ENCODE measurements at regions not wholly inside any gene's neighbourhood (a gene's known extent, or its start where the extent isn't known, plus 50 kb on each side); places are given as distances from the start of the nearest gene placed in this dataset.

- no peaks in the 10 kb centered on the region for H3K36me3 Mint-ChIP-seq (ENCODE audit: low read depth)
- no peaks in the 10 kb centered on the region for H3K27me3 Mint-ChIP-seq (ENCODE audit: low read depth)
- CTCF ChIA-PET = interaction anchor here (0.5 to 1.2 kb wide), 2 partner anchors 173 to 262 kb away, joined by 3 read pairs; no protein-coding TSS in a partner anchor
- no peak overlapping the region for H3K27ac Mint-ChIP-seq
- H3K4me3 Mint-ChIP-seq = no peak overlapping the region
- DNase-seq = peak; percentile 64
- peaks cover 3% of the 10 kb centered on the region for H3K4me1 Mint-ChIP-seq (ENCODE audit: low read depth)
- no peaks in the 10 kb centered on the region for H3K9me3 Mint-ChIP-seq
- intact Hi-C loops (cut with micrococcal nuclease) = no loop called here
Observed at GRCh38 chr3:99505646-99506269, 132.6 kb upstream of the COL8A1 start.

DNA sequence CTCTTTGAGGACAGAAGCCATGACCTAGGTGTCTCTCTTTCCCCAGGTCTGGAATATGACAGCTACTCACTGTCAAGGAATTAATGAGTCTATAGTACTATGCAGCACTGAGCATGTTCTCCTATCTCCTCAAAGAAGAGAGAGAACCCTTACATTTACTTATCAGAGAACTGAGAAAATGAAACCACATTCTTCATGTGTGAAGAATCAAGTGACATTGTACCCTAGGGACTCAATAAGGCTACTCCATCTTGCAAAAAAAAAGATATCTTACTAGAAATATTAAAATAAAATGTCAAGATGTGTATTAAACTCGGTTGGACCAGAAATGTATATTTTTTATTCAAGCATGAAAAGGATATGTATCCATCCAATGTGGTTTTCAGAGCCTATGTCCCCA is 133.2 kb upstream of the COL8A1 start:
- CTCF ChIA-PET = no interaction called here
- H3K4me3 Mint-ChIP-seq = no peak overlapping the region
- no peaks in the 10 kb centered on the region for H3K36me3 Mint-ChIP-seq (ENCODE audit: low read depth)
- peaks cover 3% of the 10 kb centered on the region for H3K4me1 Mint-ChIP-seq (ENCODE audit: low read depth)
- H3K27ac Mint-ChIP-seq = no peak overlapping the region
- H3K9me3 Mint-ChIP-seq = no peaks in the 10 kb centered on the region
- DNase-seq = no peak
- intact Hi-C loops (cut with micrococcal nuclease) = no loop called here
- H3K27me3 Mint-ChIP-seq (ENCODE audit: low read depth) = no peaks in the 10 kb centered on the region

DNA sequence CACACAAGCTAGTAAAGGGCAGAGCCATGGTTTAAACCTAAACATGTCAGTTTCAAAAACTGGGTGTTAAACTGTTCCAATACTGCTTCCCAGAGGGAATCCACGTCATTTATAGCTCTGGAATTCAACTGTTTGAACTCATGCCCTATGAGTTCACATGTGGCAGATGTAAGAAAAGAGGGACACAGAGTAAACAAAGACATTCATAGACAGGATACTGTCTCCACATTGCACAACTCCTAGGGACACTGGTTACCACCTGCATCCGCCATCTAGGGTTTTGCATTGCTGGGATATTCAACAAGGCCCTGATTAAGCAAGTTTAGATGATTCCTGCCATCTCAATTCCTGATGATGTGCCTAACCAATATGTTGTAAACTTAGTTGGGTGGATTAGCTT is 134.1 kb upstream of the COL8A1 start:
- CTCF ChIA-PET = no interaction called here

GRCh38 chr3:99503350-99503749 is 135.0 kb upstream of the COL8A1 start:
- Mint-ChIP-seq H3K27ac (no peak overlapping the region), H3K9me3 (no peaks in the 10 kb centered on the region), H3K36me3 (ENCODE audit: low read depth) (no peaks in the 10 kb centered on the region), H3K4me3 (no peak overlapping the region), H3K4me1 (ENCODE audit: low read depth) (peaks cover 3% of the 10 kb centered on the region), H3K27me3 (ENCODE audit: low read depth) (no peaks in the 10 kb centered on the region)
- CTCF ChIA-PET = interaction anchor here (0.7 kb wide), 1 partner anchor 62 kb away, joined by 6 read pairs; no protein-coding TSS in a partner anchor
- intact Hi-C loops (cut with micrococcal nuclease) = no loop called here
- DNase-seq = no peak

More for the DNA sequence above, 134.1 kb upstream of the COL8A1 start:
- no peaks in the 10 kb centered on the region for H3K9me3 Mint-ChIP-seq
- intact Hi-C loops (cut with micrococcal nuclease) = no loop called here
- H3K4me3 Mint-ChIP-seq = no peak overlapping the region
- no peak for DNase-seq
- no peaks in the 10 kb centered on the region for H3K27me3 Mint-ChIP-seq (ENCODE audit: low read depth)
- H3K4me1 Mint-ChIP-seq (ENCODE audit: low read depth) = peaks cover 3% of the 10 kb centered on the region
- no peaks in the 10 kb centered on the region for H3K36me3 Mint-ChIP-seq (ENCODE audit: low read depth)
- H3K27ac Mint-ChIP-seq = no peak overlapping the region

DNA sequence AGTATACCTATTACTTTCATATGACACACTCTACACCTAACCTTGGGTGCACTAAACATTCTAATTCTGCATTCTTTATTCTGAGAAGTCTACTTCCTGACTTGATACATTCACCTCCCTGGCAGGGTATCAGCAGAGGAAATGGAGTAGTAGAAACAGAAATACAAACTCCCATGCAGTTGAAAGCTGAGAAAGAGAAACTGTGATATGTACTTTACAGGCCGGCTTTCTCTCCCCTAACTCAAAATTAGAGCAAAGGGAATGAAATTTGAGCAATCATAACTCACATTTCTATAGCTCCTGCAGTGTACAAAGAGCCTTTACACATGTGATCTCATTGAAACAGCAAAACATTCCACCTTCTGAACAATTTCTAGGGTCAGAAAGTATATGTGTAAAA is 135.5 kb upstream of the COL8A1 start:
- intact Hi-C loops (cut with micrococcal nuclease) = no loop called here
- H3K27ac Mint-ChIP-seq = no peak overlapping the region
- no peak overlapping the region for H3K4me3 Mint-ChIP-seq
- H3K4me1 Mint-ChIP-seq (ENCODE audit: low read depth) = peaks cover 3% of the 10 kb centered on the region
- H3K27me3 Mint-ChIP-seq (ENCODE audit: low read depth) = no peaks in the 10 kb centered on the region
- no peaks in the 10 kb centered on the region for H3K36me3 Mint-ChIP-seq (ENCODE audit: low read depth)
- no peaks in the 10 kb centered on the region for H3K9me3 Mint-ChIP-seq
- DNase-seq = no peak
- CTCF ChIA-PET = no interaction called here

DNA sequence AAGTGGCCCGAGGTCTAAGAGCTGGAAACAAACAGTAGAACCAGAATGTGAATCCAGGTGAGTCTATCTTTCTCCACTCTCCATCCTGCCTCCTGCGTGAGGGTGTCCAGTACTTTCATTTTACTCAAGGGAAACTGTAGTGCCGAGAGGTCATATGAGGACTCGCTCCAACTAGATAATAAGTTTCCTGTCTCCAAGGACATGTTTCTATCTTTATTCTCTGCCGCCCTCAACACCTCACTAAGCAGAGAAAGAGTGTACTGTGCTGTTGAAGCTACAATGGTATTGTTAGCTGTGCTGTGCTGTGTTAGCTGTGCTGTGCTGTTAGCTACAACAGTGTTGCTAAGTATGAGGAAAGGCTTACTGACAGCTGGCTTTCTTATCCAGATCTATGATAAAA is 137.9 kb upstream of the COL8A1 start:
- Mint-ChIP-seq H3K27ac (no peak overlapping the region), H3K36me3 (ENCODE audit: low read depth) (no peaks in the 10 kb centered on the region), H3K4me3 (no peak overlapping the region), H3K9me3 (no peaks in the 10 kb centered on the region), H3K4me1 (ENCODE audit: low read depth) (no peaks in the 10 kb centered on the region), H3K27me3 (ENCODE audit: low read depth) (no peaks in the 10 kb centered on the region)
- DNase-seq = no peak
- CTCF ChIA-PET = interaction anchor here (1.0 kb wide), 1 partner anchor 253 kb away, joined by 4 read pairs; no protein-coding TSS in a partner anchor
- intact Hi-C loops (cut with micrococcal nuclease) = no loop called here

GRCh38 chr3:99499235-99500158 is 138.9 kb upstream of the COL8A1 start:
- Mint-ChIP-seq H3K27me3 (ENCODE audit: low read depth) (no peaks in the 10 kb centered on the region), H3K4me3 (no peak overlapping the region), H3K9me3 (no peaks in the 10 kb centered on the region), H3K4me1 (ENCODE audit: low read depth) (no peaks in the 10 kb centered on the region), H3K27ac (no peak overlapping the region), H3K36me3 (ENCODE audit: low read depth) (no peaks in the 10 kb centered on the region)
- DNase-seq = peak; percentile 16
- CTCF ChIA-PET = interaction anchor here (0.8 kb wide), 1 partner anchor 188 kb away, joined by 3 read pairs; no protein-coding TSS in a partner anchor
- intact Hi-C loops (cut with micrococcal nuclease) = loop anchor here (1.0 kb wide), 3 partner anchors 33 to 254 kb away; no protein-coding TSS in a partner anchor

GRCh38 chr3:99498550-99499234 is 139.7 kb upstream of the COL8A1 start:
- H3K27me3 Mint-ChIP-seq (ENCODE audit: low read depth) = no peaks in the 10 kb centered on the region
- intact Hi-C loops (cut with micrococcal nuclease) = loop anchor here (1.0 kb wide), 3 partner anchors 34 to 255 kb away; no protein-coding TSS in a partner anchor
- CTCF ChIA-PET = no interaction called here

DNA sequence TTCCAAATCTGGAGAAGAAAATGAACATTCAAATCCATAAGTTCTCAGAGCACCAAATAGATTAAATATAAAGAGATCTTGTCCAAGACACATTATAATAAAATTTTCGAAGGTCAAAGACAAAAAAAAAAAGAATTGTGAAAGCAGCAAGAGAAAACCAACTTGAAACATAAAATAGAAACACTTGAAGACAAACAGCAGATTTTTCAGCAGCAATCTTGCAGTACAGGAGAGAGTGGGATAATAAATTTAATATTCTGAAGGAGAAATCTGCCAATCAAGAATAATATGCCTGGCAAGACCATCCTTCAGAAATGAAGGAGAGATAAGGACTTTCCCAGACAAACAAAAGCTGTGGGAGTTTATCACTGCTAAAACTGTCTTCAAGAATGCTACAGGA is 150.5 kb upstream of the COL8A1 start:
- intact Hi-C loops (cut with micrococcal nuclease) = no loop called here
- DNase-seq = no peak
- H3K4me1 Mint-ChIP-seq (ENCODE audit: low read depth) = no peaks in the 10 kb centered on the region
- no peak overlapping the region for H3K4me3 Mint-ChIP-seq
- H3K9me3 Mint-ChIP-seq = peaks cover 19% of the 10 kb centered on the region
- CTCF ChIA-PET = interaction anchor here (1.1 kb wide), 1 partner anchor 18 kb away, joined by 3 read pairs; no protein-coding TSS in a partner anchor
- H3K27me3 Mint-ChIP-seq (ENCODE audit: low read depth) = no peaks in the 10 kb centered on the region
- no peak overlapping the region for H3K27ac Mint-ChIP-seq
- peaks cover 2% of the 10 kb centered on the region for H3K36me3 Mint-ChIP-seq (ENCODE audit: low read depth)

More at GRCh38 chr3:99498550-99499234, 139.7 kb upstream of the COL8A1 start:
- H3K4me3 Mint-ChIP-seq = no peak overlapping the region
- no peaks in the 10 kb centered on the region for H3K9me3 Mint-ChIP-seq
- no peak for DNase-seq
- H3K36me3 Mint-ChIP-seq (ENCODE audit: low read depth) = no peaks in the 10 kb centered on the region
- H3K4me1 Mint-ChIP-seq (ENCODE audit: low read depth) = no peaks in the 10 kb centered on the region
- no peak overlapping the region for H3K27ac Mint-ChIP-seq

- peaks cover 2% of the 10 kb centered on the region for H3K36me3 Mint-ChIP-seq (ENCODE audit: low read depth)
- DNase-seq = no peak
- no peak overlapping the region for H3K27ac Mint-ChIP-seq
- CTCF ChIA-PET = no interaction called here
- H3K9me3 Mint-ChIP-seq = peaks cover 19% of the 10 kb centered on the region
- no peaks in the 10 kb centered on the region for H3K27me3 Mint-ChIP-seq (ENCODE audit: low read depth)
- no peak overlapping the region for H3K4me3 Mint-ChIP-seq
- intact Hi-C loops (cut with micrococcal nuclease) = no loop called here
- H3K4me1 Mint-ChIP-seq (ENCODE audit: low read depth) = no peaks in the 10 kb centered on the region
Observed at GRCh38 chr3:99485286-99485685, 153.1 kb upstream of the COL8A1 start.

GRCh38 chr3:99484871-99485270 is 153.5 kb upstream of the COL8A1 start:
- CTCF ChIA-PET = no interaction called here
- Mint-ChIP-seq H3K9me3 (peaks cover 19% of the 10 kb centered on the region), H3K27me3 (ENCODE audit: low read depth) (no peaks in the 10 kb centered on the region)

GRCh38 chr3:99483841-99484240 is 154.6 kb upstream of the COL8A1 start:
- H3K9me3 Mint-ChIP-seq = peaks cover 11% of the 10 kb centered on the region
- CTCF ChIA-PET = interaction anchor here (1.3 kb wide), 1 partner anchor 10 kb away, joined by 3 read pairs; no protein-coding TSS in a partner anchor
- H3K4me3 Mint-ChIP-seq = no peak overlapping the region
- intact Hi-C loops (cut with micrococcal nuclease) = no loop called here
- no peaks in the 10 kb centered on the region for H3K27me3 Mint-ChIP-seq (ENCODE audit: low read depth)
- H3K27ac Mint-ChIP-seq = no peak overlapping the region
- H3K36me3 Mint-ChIP-seq (ENCODE audit: low read depth) = peaks cover 2% of the 10 kb centered on the region
- H3K4me1 Mint-ChIP-seq (ENCODE audit: low read depth) = no peaks in the 10 kb centered on the region
- no peak for DNase-seq

More at GRCh38 chr3:99484871-99485270, 153.5 kb upstream of the COL8A1 start:
- no peak for DNase-seq
- Mint-ChIP-seq H3K27ac (no peak overlapping the region), H3K4me1 (ENCODE audit: low read depth) (no peaks in the 10 kb centered on the region), H3K36me3 (ENCODE audit: low read depth) (peaks cover 2% of the 10 kb centered on the region), H3K4me3 (no peak overlapping the region)
- intact Hi-C loops (cut with micrococcal nuclease) = no loop called here
